ENCODE measurements at regions not wholly inside any gene's neighbourhood (a gene's known extent, or its start where the extent isn't known, plus 50 kb on each side); places are given as distances from the start of the nearest gene placed in this dataset.

DNA sequence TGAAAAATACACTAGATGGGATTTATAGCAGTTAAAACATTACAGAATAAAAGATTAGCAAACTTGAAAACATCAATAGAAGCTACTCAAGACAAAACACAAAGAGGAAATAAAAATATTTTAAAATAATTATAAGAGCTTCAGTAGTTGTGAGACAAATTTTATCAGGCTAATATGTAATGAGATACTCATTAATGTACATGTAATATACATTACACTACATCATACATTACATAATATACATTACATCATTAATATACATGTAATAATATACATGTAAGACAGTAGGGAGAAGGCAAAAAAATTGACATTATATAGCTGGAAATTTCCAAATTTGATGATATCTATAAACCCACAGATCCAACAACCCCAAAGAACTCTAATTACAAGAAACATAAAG, 249.4 kb upstream of the HMGA2 start:
- H3K4me1 ChIP-seq = no peaks in the 10 kb centered on the region
- TF ChIP-seq POLR2A (IDR thresholded peaks at IDR 0.05) = no peak
- TF ChIP-seq, protein P1, sequence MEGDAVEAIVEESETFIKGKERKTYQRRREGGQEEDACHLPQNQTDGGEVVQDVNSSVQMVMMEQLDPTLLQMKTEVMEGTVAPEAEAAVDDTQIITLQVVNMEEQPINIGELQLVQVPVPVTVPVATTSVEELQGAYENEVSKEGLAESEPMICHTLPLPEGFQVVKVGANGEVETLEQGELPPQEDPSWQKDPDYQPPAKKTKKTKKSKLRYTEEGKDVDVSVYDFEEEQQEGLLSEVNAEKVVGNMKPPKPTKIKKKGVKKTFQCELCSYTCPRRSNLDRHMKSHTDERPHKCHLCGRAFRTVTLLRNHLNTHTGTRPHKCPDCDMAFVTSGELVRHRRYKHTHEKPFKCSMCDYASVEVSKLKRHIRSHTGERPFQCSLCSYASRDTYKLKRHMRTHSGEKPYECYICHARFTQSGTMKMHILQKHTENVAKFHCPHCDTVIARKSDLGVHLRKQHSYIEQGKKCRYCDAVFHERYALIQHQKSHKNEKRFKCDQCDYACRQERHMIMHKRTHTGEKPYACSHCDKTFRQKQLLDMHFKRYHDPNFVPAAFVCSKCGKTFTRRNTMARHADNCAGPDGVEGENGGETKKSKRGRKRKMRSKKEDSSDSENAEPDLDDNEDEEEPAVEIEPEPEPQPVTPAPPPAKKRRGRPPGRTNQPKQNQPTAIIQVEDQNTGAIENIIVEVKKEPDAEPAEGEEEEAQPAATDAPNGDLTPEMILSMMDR (IDR thresholded peaks at IDR 0.05) = no peak
- H3K27ac ChIP-seq = no peak overlapping the region
- no peaks in the 10 kb centered on the region for H3K9me3 ChIP-seq
- no peaks in the 10 kb centered on the region for H3K27me3 ChIP-seq
- no peak overlapping the region for H3K4me3 ChIP-seq
- DNase-seq = no peak
- H3K36me3 ChIP-seq = no peaks in the 10 kb centered on the region
- intact Hi-C loops (cut with DNase I) = no loop called here

GRCh38 chr12:65584016-65584415, 240.3 kb upstream of the HMGA2 start:
- intact Hi-C loops (cut with DNase I) = no loop called here
- H3K4me1 ChIP-seq = no peaks in the 10 kb centered on the region
- DNase-seq = no peak
- 74 to 81% methylated on average over 3 of the region's 3 CpGs for WGBS, 2 donors
- H3K27ac ChIP-seq = no peak overlapping the region
- no peak overlapping the region for H3K4me3 ChIP-seq
- no peaks in the 10 kb centered on the region for H3K36me3 ChIP-seq
- H3K27me3 ChIP-seq = no peaks in the 10 kb centered on the region
- H3K9me3 ChIP-seq = no peaks in the 10 kb centered on the region
- no peak for TF ChIP-seq POLR2A (IDR thresholded peaks at IDR 0.05)
- TF ChIP-seq, protein P1 (IDR thresholded peaks at IDR 0.05) = no peak

DNA sequence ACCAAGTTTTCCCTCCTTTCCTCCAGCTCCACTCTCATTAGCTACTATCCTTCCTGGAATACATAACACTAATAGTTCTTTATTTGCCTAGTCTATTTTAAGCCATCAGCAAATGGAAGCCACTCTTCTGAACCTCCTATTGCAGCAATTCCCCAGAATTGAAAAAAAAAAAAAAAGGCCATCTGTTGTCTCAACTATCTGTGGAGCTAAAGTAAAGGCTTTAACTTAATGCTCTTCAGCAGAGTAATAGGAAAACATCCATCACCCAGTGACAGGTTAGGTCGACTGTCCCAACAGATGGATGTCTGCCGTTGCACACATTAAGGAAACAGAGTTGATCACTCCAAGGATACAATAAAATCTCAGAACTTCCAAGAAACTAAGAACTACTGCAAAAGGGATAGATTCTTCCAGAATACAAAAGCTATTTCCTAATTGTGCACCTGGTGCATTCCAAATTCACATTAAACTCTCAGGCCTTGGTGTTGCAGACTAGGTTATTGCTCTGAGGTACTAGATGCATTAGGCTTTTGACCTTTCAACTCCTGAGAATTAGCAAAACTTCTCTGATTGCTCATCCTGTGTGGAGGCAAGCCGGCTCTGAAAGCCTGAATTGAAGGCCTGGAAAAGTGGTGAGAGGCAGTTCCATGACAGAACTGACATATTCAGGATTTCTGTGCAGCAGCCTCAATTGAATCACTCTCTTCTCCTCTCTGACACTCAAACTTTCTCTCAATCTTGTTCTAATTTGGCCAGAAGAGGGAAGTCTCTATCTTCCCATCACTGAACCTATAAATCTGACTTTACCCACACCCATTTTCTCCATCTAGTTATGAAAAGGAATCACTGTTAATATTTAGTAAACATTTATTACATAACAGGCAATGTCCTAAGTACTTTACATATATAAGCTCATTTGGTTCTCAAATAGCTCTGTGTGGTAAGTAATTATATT, 238.4 kb upstream of the HMGA2 start:
- Histone ChIP-seq H3K9me3 (no peaks in the 10 kb centered on the region), H3K27ac (no peak overlapping the region), H3K4me3 (no peak overlapping the region), H3K4me1 (no peaks in the 10 kb centered on the region), H3K36me3 (no peaks in the 10 kb centered on the region), H3K27me3 (no peaks in the 10 kb centered on the region)
- TF ChIP-seq, protein P1 (IDR thresholded peaks at IDR 0.05) = no peak
- no peak for TF ChIP-seq POLR2A (IDR thresholded peaks at IDR 0.05)
- DNase-seq = no peak
- intact Hi-C loops (cut with DNase I) = no loop called here
- WGBS, 2 donors = 41 to 60% methylated on average over 3 of the region's 3 CpGs

- no peak for DNase-seq
- TF ChIP-seq POLR2A (IDR thresholded peaks at IDR 0.05) = no peak
- TF ChIP-seq, protein P1 (IDR thresholded peaks at IDR 0.05) = no peak
- WGBS, 2 donors = 56 to 80% methylated on average over 1 of the region's 1 CpG
These were observed 237.5 kb upstream of the HMGA2 start for GRCh38 chr12:65586796-65587195.

DNA sequence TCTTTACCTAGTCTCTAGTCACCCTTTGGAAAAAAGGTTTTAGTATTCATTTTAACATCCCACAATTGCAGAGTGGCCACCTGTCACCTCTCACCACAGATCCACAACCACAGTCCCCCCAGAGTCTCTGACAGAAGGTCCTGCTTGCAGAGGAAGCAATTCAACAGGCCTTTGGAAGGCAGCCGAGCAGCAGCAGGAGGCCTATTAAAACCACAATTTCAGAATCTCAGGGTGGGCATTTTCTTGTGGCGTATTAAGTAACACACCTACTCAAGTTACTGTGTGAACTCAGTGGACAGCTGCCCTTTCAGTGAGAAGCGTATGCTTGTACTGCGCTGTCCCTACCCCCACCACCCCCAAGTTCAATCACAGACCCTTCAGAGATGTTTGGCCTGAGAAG, 234.0 kb upstream of the HMGA2 start:
- no peaks in the 10 kb centered on the region for H3K4me1 ChIP-seq
- DNase-seq = no peak
- peaks cover 0 to 4% (median 0%) of the 10 kb centered on the region in 4 donors for H3K27me3 ChIP-seq
- H3K4me3 ChIP-seq = no peak overlapping the region
- no peaks in the 10 kb centered on the region for H3K36me3 ChIP-seq
- no peak overlapping the region for H3K27ac ChIP-seq
- H3K9me3 ChIP-seq = no peaks in the 10 kb centered on the region
- intact Hi-C loops (cut with DNase I) = no loop called here
- WGBS, 2 donors = 81 to 100% methylated on average over 4 of the region's 4 CpGs
- TF ChIP-seq, protein P1 (IDR thresholded peaks at IDR 0.05) = no peak
- TF ChIP-seq POLR2A (IDR thresholded peaks at IDR 0.05) = no peak

More at GRCh38 chr12:65586796-65587195, 237.5 kb upstream of the HMGA2 start:
- no peaks in the 10 kb centered on the region for H3K27me3 ChIP-seq
- no peak overlapping the region for H3K27ac ChIP-seq
- intact Hi-C loops (cut with DNase I) = no loop called here
- no peaks in the 10 kb centered on the region for H3K36me3 ChIP-seq
- H3K4me3 ChIP-seq = no peak overlapping the region
- no peaks in the 10 kb centered on the region for H3K4me1 ChIP-seq
- no peaks in the 10 kb centered on the region for H3K9me3 ChIP-seq
